Esophagus squamous epithelium (tissue), 5 donors: ENCODE measurements at regions not wholly inside any gene's neighbourhood (a gene's known extent, or its start where the extent isn't known, plus 50 kb on each side); places are given as distances from the start of the nearest gene placed in this dataset.

Experiments used
- DNase-seq: peaks from one replicate; lab custom pipeline; 2025; lab: John Stamatoyannopoulos, UW
- H3K27ac ChIP-seq, 4 donors: fragments of 200-600 bp; sonication (generic); one replicate each; pipeline ENCODE4 v1.5.1; 2016 to 2019; ENCODE audit warnings: mild to moderate bottlenecking in 1 of 4
- H3K27me3 ChIP-seq, 4 donors: fragments of 200-600 bp; sonication (generic); 1 replicate in 3 of 4; 2 replicates in 1 of 4; pipeline versions ENCODE4 v1.5.1 to v1.6.0; 2017 to 2021; ENCODE audit warnings: antibody characterized with exemption in 1 of 4
- H3K36me3 ChIP-seq, 3 donors: fragments of 200-600 bp; sonication (generic); one replicate each; pipeline ENCODE4 v1.5.1; 2016 to 2019
- H3K4me1 ChIP-seq, 3 donors: fragments of 200-600 bp; sonication (generic); one replicate each; pipeline ENCODE4 v1.5.1; 2017 to 2019
- H3K4me3 ChIP-seq, 4 donors: fragments of 200-600 bp; sonication (generic); 1 replicate in 3 of 4; 2 replicates in 1 of 4; pipeline ENCODE4 v1.5.1; 2016 to 2019; ENCODE audit warnings: mild to moderate bottlenecking in 2 of 4, moderate library complexity in 1 of 4
- H3K9me3 ChIP-seq, 3 donors: fragments of 200-600 bp; sonication (generic); one replicate each; pipeline ENCODE4 v1.5.1; 2016 to 2019
- POLR2A ChIP-seq, 4 donors: fragments of 450-650 bp; IDR thresholded peaks; one replicate each; pipeline ENCODE4 v1.6.1; 2017; ENCODE audit warnings: antibody characterized with exemption in 4 of 4, mild to moderate bottlenecking in 4 of 4, moderate library complexity in 3 of 4
- WGBS, 2 donors: methylation state at CpG; one replicate each; pipeline ENCODE4 v1.1.5; 2018; 5-methylcytosine and 5-hydroxymethylcytosine counted together
- intact Hi-C: fragments of 100-400 bp; cut with DNase I; formaldehyde crosslinking; loops from one replicate; pipeline ENCODE4 v1.15.0; 2022
- TF ChIP-seq, protein P1 (sequence below), 6 experiments: fragments of 450-650 bp in 4 of 6; fragments of 200-600 bp in 2 of 6; sonication (generic) in 2 of 6; IDR thresholded peaks; one replicate each; pipeline ENCODE4 v1.5.1; 2016 to 2019; ENCODE audit warnings: antibody characterized with exemption in 6 of 6, mild to moderate bottlenecking in 4 of 6, moderate library complexity in 4 of 6
- donor health status: DM: yes; HTN: yes; CAD: no.

DNA sequence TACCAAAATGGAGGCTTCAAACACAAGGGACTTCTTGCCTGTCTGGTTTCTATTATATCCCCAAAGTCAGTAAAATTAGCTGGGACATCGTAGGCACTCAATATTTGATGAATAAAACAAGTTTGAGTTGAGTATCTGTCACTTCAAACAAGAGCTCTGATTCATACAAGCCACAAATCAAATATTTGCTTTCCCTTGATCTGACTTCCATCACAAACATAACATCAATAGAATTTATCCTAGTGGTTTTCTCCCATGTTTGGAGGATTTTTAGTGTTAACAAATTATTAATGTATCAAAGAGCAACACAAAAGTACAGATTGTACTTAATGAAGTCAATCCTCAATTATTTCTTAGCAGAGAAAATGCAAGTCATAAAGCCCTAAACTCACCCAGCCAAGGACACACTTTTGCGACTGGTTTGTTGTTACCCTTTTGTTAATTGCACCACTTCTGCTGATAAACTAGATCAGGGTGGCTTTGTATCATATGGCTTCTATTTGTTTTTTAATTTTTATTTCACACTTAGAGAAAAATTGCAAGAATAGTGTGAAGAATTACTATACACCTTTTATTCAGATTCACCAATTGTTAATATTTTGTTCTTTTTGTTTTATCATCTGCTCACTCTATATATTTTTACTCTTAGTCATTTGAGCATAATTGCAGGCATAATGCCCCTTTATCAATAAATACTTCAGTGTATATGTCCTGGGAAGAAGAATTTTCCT, 117.4 kb upstream of the PRDM1 start:
- Histone ChIP-seq H3K27me3 (no peaks in the 10 kb centered on the region), H3K4me3 (no peak overlapping the region), H3K9me3 (peaks cover 0 to 21% (median 15%) of the 10 kb centered on the region in 3 donors), H3K36me3 (no peaks in the 10 kb centered on the region), H3K27ac (no peak overlapping the region), H3K4me1 (no peaks in the 10 kb centered on the region)
- DNase-seq = no peak
- TF ChIP-seq POLR2A (IDR thresholded peaks at IDR 0.05) = no peak
- TF ChIP-seq, protein P1, sequence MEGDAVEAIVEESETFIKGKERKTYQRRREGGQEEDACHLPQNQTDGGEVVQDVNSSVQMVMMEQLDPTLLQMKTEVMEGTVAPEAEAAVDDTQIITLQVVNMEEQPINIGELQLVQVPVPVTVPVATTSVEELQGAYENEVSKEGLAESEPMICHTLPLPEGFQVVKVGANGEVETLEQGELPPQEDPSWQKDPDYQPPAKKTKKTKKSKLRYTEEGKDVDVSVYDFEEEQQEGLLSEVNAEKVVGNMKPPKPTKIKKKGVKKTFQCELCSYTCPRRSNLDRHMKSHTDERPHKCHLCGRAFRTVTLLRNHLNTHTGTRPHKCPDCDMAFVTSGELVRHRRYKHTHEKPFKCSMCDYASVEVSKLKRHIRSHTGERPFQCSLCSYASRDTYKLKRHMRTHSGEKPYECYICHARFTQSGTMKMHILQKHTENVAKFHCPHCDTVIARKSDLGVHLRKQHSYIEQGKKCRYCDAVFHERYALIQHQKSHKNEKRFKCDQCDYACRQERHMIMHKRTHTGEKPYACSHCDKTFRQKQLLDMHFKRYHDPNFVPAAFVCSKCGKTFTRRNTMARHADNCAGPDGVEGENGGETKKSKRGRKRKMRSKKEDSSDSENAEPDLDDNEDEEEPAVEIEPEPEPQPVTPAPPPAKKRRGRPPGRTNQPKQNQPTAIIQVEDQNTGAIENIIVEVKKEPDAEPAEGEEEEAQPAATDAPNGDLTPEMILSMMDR (IDR thresholded peaks at IDR 0.05) = no peak
- intact Hi-C loops = no loop called here
- 46 to 63% methylated on average over 2 of the region's 2 CpGs for WGBS, 2 donors

DNA sequence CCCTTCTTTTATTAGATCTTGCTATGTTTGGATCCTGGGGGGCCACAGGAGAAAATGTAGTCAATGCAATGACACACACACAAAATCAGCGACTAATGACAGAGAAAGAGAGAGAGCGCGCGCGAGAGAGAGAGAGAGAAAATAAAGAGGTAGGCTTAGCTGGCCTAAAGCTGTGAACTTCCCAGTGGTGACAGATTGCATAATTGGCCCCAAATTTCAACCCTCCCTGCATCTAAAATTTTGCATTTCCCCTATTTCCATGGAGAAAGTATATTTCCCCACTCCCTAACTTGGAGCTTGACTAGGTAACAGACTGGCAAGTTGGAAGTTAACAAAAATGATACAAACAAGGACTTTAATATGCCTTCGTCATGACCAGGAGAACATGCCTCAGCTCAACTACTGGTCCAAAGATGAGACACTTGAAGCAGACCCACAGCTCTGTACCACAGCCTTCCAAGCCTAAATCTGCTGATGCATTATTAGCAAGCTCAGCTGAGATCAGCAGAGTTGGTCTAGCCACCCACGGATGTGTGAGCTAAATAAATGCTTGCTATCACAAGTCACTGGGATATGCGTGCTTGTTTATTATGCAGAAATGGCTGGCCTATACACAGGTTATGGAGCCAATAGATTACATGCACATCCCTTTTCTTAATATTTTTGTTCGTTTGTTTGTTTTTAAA, 118.1 kb upstream of the PRDM1 start:
- Histone ChIP-seq H3K27ac (no peak overlapping the region), H3K27me3 (no peaks in the 10 kb centered on the region), H3K4me1 (no peaks in the 10 kb centered on the region), H3K9me3 (peaks cover 0 to 20% (median 14%) of the 10 kb centered on the region in 3 donors), H3K36me3 (no peaks in the 10 kb centered on the region), H3K4me3 (no peak overlapping the region)
- no peak for DNase-seq
- intact Hi-C loops = no loop called here
- WGBS, 2 donors = 74 to 77% methylated on average over 9 of the region's 9 CpGs
- TF ChIP-seq, protein P1 (IDR thresholded peaks at IDR 0.05) = no peak
- TF ChIP-seq POLR2A (IDR thresholded peaks at IDR 0.05) = no peak

DNA sequence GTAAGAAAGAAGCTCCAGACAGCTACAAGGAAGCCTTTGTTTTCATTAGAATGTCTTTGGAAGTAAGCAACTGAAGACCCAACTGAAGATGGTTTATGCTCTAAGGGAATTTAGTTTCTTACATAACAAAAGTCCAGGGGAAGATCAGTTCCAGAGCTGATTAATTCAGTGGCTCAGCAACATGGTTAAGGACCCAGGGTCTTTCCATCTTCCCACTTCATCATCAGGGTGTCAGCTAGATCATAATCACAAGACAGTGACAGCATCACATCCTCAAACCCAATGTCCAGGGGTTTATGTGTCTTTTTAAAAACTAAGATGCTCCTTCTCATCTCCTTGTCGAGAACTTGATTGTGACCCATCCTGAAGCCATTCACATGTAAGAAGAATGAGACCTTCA, 119.7 kb upstream of the PRDM1 start:
- Histone ChIP-seq H3K4me3 (no peak overlapping the region), H3K9me3 (peaks cover 0 to 4% (median 0%) of the 10 kb centered on the region in 3 donors), H3K27me3 (no peaks in the 10 kb centered on the region), H3K4me1 (no peaks in the 10 kb centered on the region), H3K36me3 (no peaks in the 10 kb centered on the region), H3K27ac (no peak overlapping the region)
- intact Hi-C loops = no loop called here
- DNase-seq = no peak
- 83 to 91% methylated on average over 1 of the region's 1 CpG for WGBS, 2 donors
- TF ChIP-seq, protein P1 (IDR thresholded peaks at IDR 0.05) = no peak
- no peak for TF ChIP-seq POLR2A (IDR thresholded peaks at IDR 0.05)

DNA sequence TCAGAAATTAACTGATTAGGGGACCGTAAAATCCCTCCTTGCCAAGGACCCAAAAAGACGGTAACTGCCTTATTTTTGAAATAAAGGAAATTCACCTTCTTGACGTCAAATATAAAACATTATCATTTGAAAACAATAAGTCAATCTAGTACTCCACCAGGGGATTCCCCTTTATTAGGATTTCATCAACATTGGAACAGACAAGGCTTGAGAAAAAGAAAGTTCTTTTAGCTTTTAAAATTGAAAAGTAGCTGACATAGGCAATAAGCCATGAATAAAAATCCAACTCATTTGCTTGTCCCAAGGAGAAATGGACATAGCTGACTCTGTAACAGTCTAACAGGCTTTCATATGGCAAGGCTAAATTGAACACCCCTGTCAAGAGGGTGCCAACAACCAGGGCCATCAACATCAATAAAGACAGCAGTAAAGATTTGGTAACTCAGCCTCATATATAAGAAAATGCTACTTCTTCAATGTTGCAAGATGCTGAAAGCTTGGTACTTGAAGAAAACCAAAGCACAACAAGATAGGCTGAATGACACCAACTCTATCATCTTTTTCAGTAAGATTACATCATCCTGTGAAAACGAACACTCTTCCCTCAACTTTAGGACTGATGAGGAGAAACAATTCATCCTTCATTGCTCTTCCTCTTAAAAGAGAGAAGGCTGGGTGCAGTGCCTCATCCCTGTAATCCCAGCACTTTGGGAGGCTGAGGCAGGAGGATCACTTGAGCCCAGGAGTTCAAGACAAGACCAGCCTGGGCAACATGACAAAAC, 121.0 kb upstream of the PRDM1 start:
- H3K36me3 ChIP-seq = no peaks in the 10 kb centered on the region
- no peaks in the 10 kb centered on the region for H3K4me1 ChIP-seq
- whole genome bisulfite sequencing, 2 donors = 61 to 66% methylated on average over 4 of the region's 4 CpGs
- TF ChIP-seq, protein P1 (IDR thresholded peaks at IDR 0.05) = no peak
- no peaks in the 10 kb centered on the region for H3K9me3 ChIP-seq
- H3K4me3 ChIP-seq = no peak overlapping the region
- no peaks in the 10 kb centered on the region for H3K27me3 ChIP-seq
- DNase-seq = no peak
- no peak overlapping the region for H3K27ac ChIP-seq
- intact Hi-C loops = no loop called here

DNA sequence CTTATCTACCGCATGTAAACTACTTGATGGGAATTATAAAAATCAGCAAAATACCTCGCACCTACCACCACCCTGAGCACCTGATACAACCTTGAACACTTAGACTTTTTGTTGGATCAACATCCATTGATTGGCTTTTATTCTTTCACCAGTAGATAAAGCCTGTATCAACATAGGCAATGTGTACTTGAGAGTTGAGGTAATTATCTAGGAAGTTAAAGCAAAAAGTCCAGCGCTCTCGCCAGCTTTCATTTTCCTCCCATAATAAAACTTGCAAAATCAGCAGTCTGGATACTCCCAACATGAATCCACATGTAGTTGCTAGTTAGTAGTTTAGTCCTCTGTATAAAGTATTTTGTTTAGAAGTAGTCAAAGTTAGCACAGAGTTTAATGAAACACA, 132.0 kb upstream of the PRDM1 start:
- H3K27ac ChIP-seq = no peak overlapping the region
- no peak overlapping the region for H3K4me3 ChIP-seq
- H3K4me1 ChIP-seq = no peaks in the 10 kb centered on the region
- no peak for DNase-seq
- no peaks in the 10 kb centered on the region for H3K9me3 ChIP-seq
- TF ChIP-seq, protein P1 (IDR thresholded peaks at IDR 0.05) = no peak
- TF ChIP-seq POLR2A (IDR thresholded peaks at IDR 0.05) = no peak
- H3K36me3 ChIP-seq = no peaks in the 10 kb centered on the region
- intact Hi-C loops = no loop called here
- WGBS, 2 donors = 71 to 79% methylated on average over 4 of the region's 4 CpGs
- no peaks in the 10 kb centered on the region for H3K27me3 ChIP-seq
